Ascending aorta (tissue), 2 donors: ENCODE measurements at regions not wholly inside any gene's neighbourhood (a gene's known extent, or its start where the extent isn't known, plus 50 kb on each side); places are given as distances from the start of the nearest gene placed in this dataset.

ENCODE experiments used
- DNase-seq, 2 donors: peaks; one replicate each; pipeline ENCODE4 v3.0.0-alpha.2; 2019; ENCODE audit warnings: low spot score in 2 of 2
- H3K27ac ChIP-seq, 2 donors: fragments of 200-600 bp; sonication (generic); one replicate each; pipeline ENCODE4 v1.5.1; 2016 to 2017; ENCODE audit warnings: mild to moderate bottlenecking in 1 of 2
- H3K27me3 ChIP-seq: fragments of 200-600 bp; sonication (generic); one replicate; pipeline ENCODE4 v1.5.1; 2017
- H3K36me3 ChIP-seq, 2 donors: fragments of 200-600 bp; sonication (generic); one replicate each; pipeline ENCODE4 v1.5.1; 2016
- H3K4me1 ChIP-seq, 2 donors: fragments of 200-600 bp; sonication (generic); one replicate each; pipeline ENCODE4 v1.5.1; 2016 to 2017; ENCODE audit warnings: mild to moderate bottlenecking in 1 of 2
- H3K4me3 ChIP-seq, 2 donors: fragments of 200-600 bp; sonication (generic); one replicate each; pipeline ENCODE4 v1.5.1; 2016 to 2017; ENCODE audit warnings: mild to moderate bottlenecking in 1 of 2
- H3K9me3 ChIP-seq, 2 donors: fragments of 200-600 bp; sonication (generic); one replicate each; pipeline ENCODE4 v1.5.1; 2016
- intact Hi-C: fragments of 100-400 bp; cut with DNase I; formaldehyde crosslinking; loops from one replicate; pipeline ENCODE4 v1.15.1; 2023
- TF ChIP-seq, protein P1 (sequence below), 3 experiments: fragments of 200-600 bp in 2 of 3; fragments of 450-650 bp in 1 of 3; sonication (generic) in 2 of 3; IDR thresholded peaks; one replicate each; pipeline ENCODE4 v1.5.1; 2016 to 2019; ENCODE audit warnings: antibody characterized with exemption in 3 of 3, mild to moderate bottlenecking in 1 of 3, moderate library complexity in 1 of 3

DNA sequence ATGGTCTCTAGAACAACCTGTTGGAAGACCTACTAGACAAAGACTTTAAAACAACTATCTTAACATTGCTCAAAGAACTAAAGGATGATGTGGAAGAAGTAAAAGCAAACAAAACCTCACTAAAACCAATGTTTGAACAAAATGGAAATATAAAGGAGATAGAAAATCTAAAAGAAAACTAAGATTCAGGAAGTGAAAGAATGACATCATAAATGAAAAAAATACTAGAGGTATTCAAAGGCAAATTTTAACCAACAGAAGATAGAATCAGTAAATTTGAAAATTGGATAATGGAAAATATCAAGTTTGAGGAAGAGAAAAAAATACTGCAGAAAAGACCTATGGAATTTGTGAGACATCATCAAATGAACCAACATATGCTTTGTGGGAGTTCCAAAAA, 914.1 kb upstream of the GJE1 start:
- Histone ChIP-seq H3K36me3 (no peaks in the 10 kb centered on the region), H3K9me3 (peaks cover 0 to 11% of the 10 kb centered on the region in 2 donors), H3K4me1 (no peaks in the 10 kb centered on the region), H3K4me3 (no peak overlapping the region), H3K27me3 (no peaks in the 10 kb centered on the region), H3K27ac (no peak overlapping the region)
- TF ChIP-seq, protein P1, sequence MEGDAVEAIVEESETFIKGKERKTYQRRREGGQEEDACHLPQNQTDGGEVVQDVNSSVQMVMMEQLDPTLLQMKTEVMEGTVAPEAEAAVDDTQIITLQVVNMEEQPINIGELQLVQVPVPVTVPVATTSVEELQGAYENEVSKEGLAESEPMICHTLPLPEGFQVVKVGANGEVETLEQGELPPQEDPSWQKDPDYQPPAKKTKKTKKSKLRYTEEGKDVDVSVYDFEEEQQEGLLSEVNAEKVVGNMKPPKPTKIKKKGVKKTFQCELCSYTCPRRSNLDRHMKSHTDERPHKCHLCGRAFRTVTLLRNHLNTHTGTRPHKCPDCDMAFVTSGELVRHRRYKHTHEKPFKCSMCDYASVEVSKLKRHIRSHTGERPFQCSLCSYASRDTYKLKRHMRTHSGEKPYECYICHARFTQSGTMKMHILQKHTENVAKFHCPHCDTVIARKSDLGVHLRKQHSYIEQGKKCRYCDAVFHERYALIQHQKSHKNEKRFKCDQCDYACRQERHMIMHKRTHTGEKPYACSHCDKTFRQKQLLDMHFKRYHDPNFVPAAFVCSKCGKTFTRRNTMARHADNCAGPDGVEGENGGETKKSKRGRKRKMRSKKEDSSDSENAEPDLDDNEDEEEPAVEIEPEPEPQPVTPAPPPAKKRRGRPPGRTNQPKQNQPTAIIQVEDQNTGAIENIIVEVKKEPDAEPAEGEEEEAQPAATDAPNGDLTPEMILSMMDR (IDR thresholded peaks at IDR 0.05) = no peak
- no peak for DNase-seq
- intact Hi-C loops = no loop called here

DNA sequence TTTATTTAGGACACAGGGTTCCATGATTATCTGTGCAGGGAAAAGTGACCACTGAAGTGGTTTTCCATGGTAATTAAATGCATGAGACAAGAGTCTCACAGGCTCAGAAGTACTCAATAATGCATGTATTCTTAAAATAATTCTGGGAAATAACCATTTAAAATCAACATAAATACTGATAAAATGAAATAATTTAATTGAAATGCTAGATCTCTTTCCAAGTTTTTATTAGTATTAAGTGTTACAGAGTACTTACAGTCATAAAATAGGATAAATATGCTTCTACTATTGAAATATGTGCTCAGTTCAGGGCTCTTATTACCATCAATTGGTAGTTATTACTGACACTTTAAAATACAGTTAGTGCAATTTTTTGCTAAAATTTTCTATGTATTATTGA, 916.0 kb upstream of the GJE1 start:
- Histone ChIP-seq H3K9me3 (peaks cover 0 to 11% of the 10 kb centered on the region in 2 donors), H3K4me3 (no peak overlapping the region), H3K27ac (no peak overlapping the region), H3K27me3 (no peaks in the 10 kb centered on the region), H3K4me1 (no peaks in the 10 kb centered on the region), H3K36me3 (no peaks in the 10 kb centered on the region)
- DNase-seq = no peak
- TF ChIP-seq, protein P1 (IDR thresholded peaks at IDR 0.05) = no peak
- intact Hi-C loops = no loop called here

DNA sequence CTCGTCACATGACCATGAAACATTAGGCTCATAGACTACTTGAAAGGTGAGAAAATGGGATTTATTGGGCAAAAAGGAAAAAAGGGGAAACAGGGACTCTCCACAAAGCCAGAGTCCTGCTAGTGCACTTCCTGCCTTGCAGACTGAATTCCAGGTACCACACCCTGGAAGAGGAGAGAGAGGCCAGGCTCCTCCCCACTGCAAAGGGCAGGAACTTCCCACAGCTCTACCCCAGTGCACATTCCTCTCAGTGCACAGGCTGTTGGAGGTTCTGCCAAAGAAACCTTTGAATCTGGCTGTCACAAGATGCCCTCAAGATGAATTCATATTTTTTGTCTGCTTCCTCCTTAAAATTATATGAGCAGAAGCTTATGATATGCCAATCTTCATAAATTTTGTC, 920.4 kb upstream of the GJE1 start:
- no peaks in the 10 kb centered on the region for H3K4me1 ChIP-seq
- no peaks in the 10 kb centered on the region for H3K9me3 ChIP-seq
- H3K4me3 ChIP-seq = no peak overlapping the region
- intact Hi-C loops = no loop called here
- H3K36me3 ChIP-seq = no peaks in the 10 kb centered on the region
- DNase-seq = no peak
- no peaks in the 10 kb centered on the region for H3K27me3 ChIP-seq
- TF ChIP-seq, protein P1 (IDR thresholded peaks at IDR 0.05) = no peak
- H3K27ac ChIP-seq = no peak overlapping the region

DNA sequence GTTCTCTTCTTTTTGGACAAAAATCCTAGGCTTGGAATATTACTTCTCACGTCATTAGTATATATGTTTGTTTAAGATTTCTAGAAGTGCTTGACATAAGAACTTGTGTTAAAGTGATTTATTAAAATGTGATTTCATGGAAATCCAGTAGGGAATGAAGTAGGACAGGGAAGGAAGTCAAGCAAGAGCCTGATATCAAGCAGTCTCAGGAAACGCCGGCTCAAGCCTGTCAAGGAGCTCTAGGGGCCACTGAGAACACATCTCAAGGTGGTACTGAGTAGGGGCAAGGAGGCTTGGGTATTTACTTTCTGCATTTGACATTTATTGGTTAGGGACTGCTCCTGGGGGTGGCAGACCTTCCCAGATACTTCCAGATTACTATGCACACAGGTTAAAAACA, 920.9 kb upstream of the GJE1 start:
- H3K9me3 ChIP-seq = no peaks in the 10 kb centered on the region
- H3K4me3 ChIP-seq = no peak overlapping the region
- no peak for DNase-seq
- no peaks in the 10 kb centered on the region for H3K27me3 ChIP-seq
- intact Hi-C loops = no loop called here
- H3K36me3 ChIP-seq = no peaks in the 10 kb centered on the region
- H3K27ac ChIP-seq = no peak overlapping the region
- H3K4me1 ChIP-seq = no peaks in the 10 kb centered on the region
- TF ChIP-seq, protein P1 (IDR thresholded peaks at IDR 0.05) = no peak

DNA sequence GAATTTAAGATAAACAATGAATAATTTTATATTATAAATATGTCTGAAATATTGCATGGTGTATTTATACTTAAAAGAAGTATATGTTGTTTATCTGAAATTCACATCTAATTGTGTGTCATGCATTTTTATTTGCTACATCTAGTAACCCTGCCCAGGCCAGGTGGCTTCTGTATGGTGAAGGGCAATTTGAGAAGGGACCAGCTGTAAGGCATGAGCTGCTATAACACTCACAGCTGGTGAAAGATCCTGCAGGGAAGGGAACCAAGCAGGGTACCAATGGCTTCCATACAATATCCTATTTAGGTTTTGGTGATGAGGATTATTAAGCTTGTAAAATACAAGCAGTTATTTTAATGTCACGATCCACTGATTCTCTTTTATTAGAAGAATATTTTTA, 921.8 kb upstream of the GJE1 start:
- H3K27me3 ChIP-seq = no peaks in the 10 kb centered on the region
- no peaks in the 10 kb centered on the region for H3K36me3 ChIP-seq
- H3K9me3 ChIP-seq = no peaks in the 10 kb centered on the region
- H3K4me1 ChIP-seq = no peaks in the 10 kb centered on the region
- intact Hi-C loops = no loop called here
- TF ChIP-seq, protein P1 (IDR thresholded peaks at IDR 0.05) = no peak
- DNase-seq = no peak
- no peak overlapping the region for H3K4me3 ChIP-seq
- no peak overlapping the region for H3K27ac ChIP-seq

DNA sequence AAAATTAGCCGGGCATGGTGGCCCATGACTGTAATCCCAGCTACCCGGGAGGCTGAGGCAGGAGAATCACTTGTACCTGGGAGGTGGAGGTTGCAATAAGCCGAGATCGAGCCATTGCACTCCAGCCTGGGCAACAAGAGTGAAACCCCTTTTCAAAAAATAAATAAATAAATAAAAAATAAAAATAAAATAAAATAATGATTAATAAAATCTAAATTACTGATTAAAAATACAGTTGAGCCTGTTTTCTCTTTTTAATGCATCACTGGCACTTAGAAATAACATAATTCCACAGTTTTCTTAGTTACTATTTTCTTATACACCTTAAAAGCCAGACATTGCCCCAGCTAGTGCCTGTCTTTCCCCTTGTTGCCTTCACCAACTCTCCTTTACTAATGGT, 922.8 kb upstream of the GJE1 start:
- H3K27me3 ChIP-seq = no peaks in the 10 kb centered on the region
- no peaks in the 10 kb centered on the region for H3K36me3 ChIP-seq
- DNase-seq = no peak
- intact Hi-C loops = no loop called here
- no peaks in the 10 kb centered on the region for H3K9me3 ChIP-seq
- no peak overlapping the region for H3K4me3 ChIP-seq
- TF ChIP-seq, protein P1 (IDR thresholded peaks at IDR 0.05) = no peak
- no peaks in the 10 kb centered on the region for H3K4me1 ChIP-seq
- no peak overlapping the region for H3K27ac ChIP-seq
